ENCODE measurements at regions not wholly inside any gene's neighbourhood (a gene's known extent, or its start where the extent isn't known, plus 50 kb on each side); places are given as distances from the start of the nearest gene placed in this dataset.

GRCh38 chr15:46383978-46384377, 749.1 kb downstream of the SQOR start:
- Histone ChIP-seq H3K27me3 (ENCODE audit: control insufficient read depth in 2 of 2, insufficient read depth in 1 of 2, low read length in 1 of 2) (no peaks in the 10 kb centered on the region), H3K27ac (ENCODE audit: low read depth in 1 of 2, low read length in 1 of 2) (no peak overlapping the region), H3K4me3 (ENCODE audit: low read length in 2 of 2) (no peak overlapping the region), H3K4me1 (ENCODE audit: control insufficient read depth in 2 of 2, insufficient read depth in 2 of 2, low read length in 2 of 2) (no peaks in the 10 kb centered on the region), H3K9me3 (ENCODE audit: control insufficient read depth in 2 of 2, insufficient read depth in 1 of 2, low read length in 1 of 2) (no peaks in the 10 kb centered on the region), H3K36me3 (ENCODE audit: control insufficient read depth in 2 of 2, insufficient read depth in 2 of 2, low read length in 1 of 2) (no peaks in the 10 kb centered on the region)
- 74% methylated on average over 3 of the region's 3 CpGs for WGBS
- DNase-seq (ENCODE audit: low read depth in 6 of 9, low spot score in 9 of 9) = no peak

GRCh38 chr15:46386356-46386755, 751.5 kb downstream of the SQOR start:
- peaks cover 5 to 7% of the 10 kb centered on the region in 2 donors for H3K9me3 ChIP-seq (ENCODE audit: control insufficient read depth in 2 of 2, insufficient read depth in 1 of 2, low read length in 1 of 2)
- H3K27me3 ChIP-seq (ENCODE audit: control insufficient read depth in 2 of 2, insufficient read depth in 1 of 2, low read length in 1 of 2) = no peaks in the 10 kb centered on the region
- no peaks in the 10 kb centered on the region for H3K36me3 ChIP-seq (ENCODE audit: control insufficient read depth in 2 of 2, insufficient read depth in 2 of 2, low read length in 1 of 2)
- no peaks in the 10 kb centered on the region for H3K4me1 ChIP-seq (ENCODE audit: control insufficient read depth in 2 of 2, insufficient read depth in 2 of 2, low read length in 2 of 2)
- H3K4me3 ChIP-seq (ENCODE audit: low read length in 2 of 2) = no peak overlapping the region
- no peak overlapping the region for H3K27ac ChIP-seq (ENCODE audit: low read depth in 1 of 2, low read length in 1 of 2)
- 84% methylated on average over 1 of the region's 1 CpG for WGBS
- DNase-seq (ENCODE audit: low read depth in 6 of 9, low spot score in 9 of 9) = no peak

- Histone ChIP-seq H3K4me1 (ENCODE audit: control insufficient read depth in 2 of 2, insufficient read depth in 2 of 2, low read length in 2 of 2) (no peaks in the 10 kb centered on the region), H3K27me3 (ENCODE audit: control insufficient read depth in 2 of 2, insufficient read depth in 1 of 2, low read length in 1 of 2) (no peaks in the 10 kb centered on the region), H3K4me3 (ENCODE audit: low read length in 2 of 2) (no peak overlapping the region), H3K27ac (ENCODE audit: low read depth in 1 of 2, low read length in 1 of 2) (no peak overlapping the region), H3K9me3 (ENCODE audit: control insufficient read depth in 2 of 2, insufficient read depth in 1 of 2, low read length in 1 of 2) (peaks cover 5 to 10% of the 10 kb centered on the region in 2 donors), H3K36me3 (ENCODE audit: control insufficient read depth in 2 of 2, insufficient read depth in 2 of 2, low read length in 1 of 2) (no peaks in the 10 kb centered on the region)
- no peak for DNase-seq (ENCODE audit: low read depth in 6 of 9, low spot score in 9 of 9)
- WGBS = 92% methylated on average over 4 of the region's 4 CpGs
Observed at GRCh38 chr15:46389739-46390138, 754.9 kb downstream of the SQOR start.

- H3K9me3 ChIP-seq (ENCODE audit: control insufficient read depth in 2 of 2, insufficient read depth in 1 of 2, low read length in 1 of 2) = peaks cover 5 to 11% of the 10 kb centered on the region in 2 donors
- H3K36me3 ChIP-seq (ENCODE audit: control insufficient read depth in 2 of 2, insufficient read depth in 2 of 2, low read length in 1 of 2) = no peaks in the 10 kb centered on the region
- H3K27me3 ChIP-seq (ENCODE audit: control insufficient read depth in 2 of 2, insufficient read depth in 1 of 2, low read length in 1 of 2) = no peaks in the 10 kb centered on the region
- 85% methylated on average over 2 of the region's 2 CpGs for WGBS
- DNase-seq (ENCODE audit: low read depth in 6 of 9, low spot score in 9 of 9) = no peak
- no peak overlapping the region for H3K27ac ChIP-seq (ENCODE audit: low read depth in 1 of 2, low read length in 1 of 2)
- no peak overlapping the region for H3K4me3 ChIP-seq (ENCODE audit: low read length in 2 of 2)
- H3K4me1 ChIP-seq (ENCODE audit: control insufficient read depth in 2 of 2, insufficient read depth in 2 of 2, low read length in 2 of 2) = no peaks in the 10 kb centered on the region
Observed at GRCh38 chr15:46394463-46394862, 759.6 kb downstream of the SQOR start.

GRCh38 chr15:46408312-46408711, 773.5 kb downstream of the SQOR start:
- DNase-seq (ENCODE audit: low read depth in 6 of 9, low spot score in 9 of 9) = no peak
- Histone ChIP-seq H3K4me3 (ENCODE audit: low read length in 2 of 2) (no peak overlapping the region), H3K9me3 (ENCODE audit: control insufficient read depth in 2 of 2, insufficient read depth in 1 of 2, low read length in 1 of 2) (peaks cover 0 to 2% of the 10 kb centered on the region in 2 donors), H3K27ac (ENCODE audit: low read depth in 1 of 2, low read length in 1 of 2) (no peak overlapping the region), H3K4me1 (ENCODE audit: control insufficient read depth in 2 of 2, insufficient read depth in 2 of 2, low read length in 2 of 2) (no peaks in the 10 kb centered on the region), H3K36me3 (ENCODE audit: control insufficient read depth in 2 of 2, insufficient read depth in 2 of 2, low read length in 1 of 2) (no peaks in the 10 kb centered on the region), H3K27me3 (ENCODE audit: control insufficient read depth in 2 of 2, insufficient read depth in 1 of 2, low read length in 1 of 2) (no peaks in the 10 kb centered on the region)
- 98% methylated on average over 2 of the region's 2 CpGs for WGBS

- 77% methylated on average over 4 of the region's 4 CpGs for WGBS
- Histone ChIP-seq H3K4me3 (ENCODE audit: low read length in 2 of 2) (no peak overlapping the region), H3K27me3 (ENCODE audit: control insufficient read depth in 2 of 2, insufficient read depth in 1 of 2, low read length in 1 of 2) (no peaks in the 10 kb centered on the region), H3K4me1 (ENCODE audit: control insufficient read depth in 2 of 2, insufficient read depth in 2 of 2, low read length in 2 of 2) (no peaks in the 10 kb centered on the region), H3K36me3 (ENCODE audit: control insufficient read depth in 2 of 2, insufficient read depth in 2 of 2, low read length in 1 of 2) (no peaks in the 10 kb centered on the region), H3K9me3 (ENCODE audit: control insufficient read depth in 2 of 2, insufficient read depth in 1 of 2, low read length in 1 of 2) (peaks cover 0 to 2% of the 10 kb centered on the region in 2 donors), H3K27ac (ENCODE audit: low read depth in 1 of 2, low read length in 1 of 2) (no peak overlapping the region)
- no peak for DNase-seq (ENCODE audit: low read depth in 6 of 9, low spot score in 9 of 9)
Observed at GRCh38 chr15:46409841-46410301, 775.0 kb downstream of the SQOR start.

- H3K9me3 ChIP-seq (ENCODE audit: control insufficient read depth in 2 of 2, insufficient read depth in 1 of 2, low read length in 1 of 2) = no peaks in the 10 kb centered on the region
- H3K36me3 ChIP-seq (ENCODE audit: control insufficient read depth in 2 of 2, insufficient read depth in 2 of 2, low read length in 1 of 2) = no peaks in the 10 kb centered on the region
- H3K4me1 ChIP-seq (ENCODE audit: control insufficient read depth in 2 of 2, insufficient read depth in 2 of 2, low read length in 2 of 2) = no peaks in the 10 kb centered on the region
- no peak overlapping the region for H3K4me3 ChIP-seq (ENCODE audit: low read length in 2 of 2)
- H3K27me3 ChIP-seq (ENCODE audit: control insufficient read depth in 2 of 2, insufficient read depth in 1 of 2, low read length in 1 of 2) = no peaks in the 10 kb centered on the region
- no peak overlapping the region for H3K27ac ChIP-seq (ENCODE audit: low read depth in 1 of 2, low read length in 1 of 2)
- no peak for DNase-seq (ENCODE audit: low read depth in 6 of 9, low spot score in 9 of 9)
- 90% methylated on average over 2 of the region's 2 CpGs for WGBS
Observed at GRCh38 chr15:46410705-46411104, 775.9 kb downstream of the SQOR start.

GRCh38 chr15:46411900-46412299, 777.1 kb downstream of the SQOR start:
- Histone ChIP-seq H3K4me1 (ENCODE audit: control insufficient read depth in 2 of 2, insufficient read depth in 2 of 2, low read length in 2 of 2) (no peaks in the 10 kb centered on the region), H3K9me3 (ENCODE audit: control insufficient read depth in 2 of 2, insufficient read depth in 1 of 2, low read length in 1 of 2) (no peaks in the 10 kb centered on the region), H3K27me3 (ENCODE audit: control insufficient read depth in 2 of 2, insufficient read depth in 1 of 2, low read length in 1 of 2) (no peaks in the 10 kb centered on the region), H3K36me3 (ENCODE audit: control insufficient read depth in 2 of 2, insufficient read depth in 2 of 2, low read length in 1 of 2) (no peaks in the 10 kb centered on the region), H3K4me3 (ENCODE audit: low read length in 2 of 2) (no peak overlapping the region), H3K27ac (ENCODE audit: low read depth in 1 of 2, low read length in 1 of 2) (no peak overlapping the region)
- DNase-seq (ENCODE audit: low read depth in 6 of 9, low spot score in 9 of 9) = no peak
- WGBS = 93% methylated on average over 2 of the region's 2 CpGs

- no peak for DNase-seq (ENCODE audit: low read depth in 6 of 9, low spot score in 9 of 9)
- 96% methylated on average over 1 of the region's 1 CpG for WGBS
- Histone ChIP-seq H3K27me3 (ENCODE audit: control insufficient read depth in 2 of 2, insufficient read depth in 1 of 2, low read length in 1 of 2) (no peaks in the 10 kb centered on the region), H3K9me3 (ENCODE audit: control insufficient read depth in 2 of 2, insufficient read depth in 1 of 2, low read length in 1 of 2) (no peaks in the 10 kb centered on the region), H3K4me3 (ENCODE audit: low read length in 2 of 2) (no peak overlapping the region), H3K27ac (ENCODE audit: low read depth in 1 of 2, low read length in 1 of 2) (no peak overlapping the region), H3K4me1 (ENCODE audit: control insufficient read depth in 2 of 2, insufficient read depth in 2 of 2, low read length in 2 of 2) (no peaks in the 10 kb centered on the region), H3K36me3 (ENCODE audit: control insufficient read depth in 2 of 2, insufficient read depth in 2 of 2, low read length in 1 of 2) (no peaks in the 10 kb centered on the region)
Observed at GRCh38 chr15:46413799-46414198, 779.0 kb downstream of the SQOR start.

GRCh38 chr15:46416544-46416943, 781.7 kb downstream of the SQOR start:
- Histone ChIP-seq H3K27me3 (ENCODE audit: control insufficient read depth in 2 of 2, insufficient read depth in 1 of 2, low read length in 1 of 2) (no peaks in the 10 kb centered on the region), H3K27ac (ENCODE audit: low read depth in 1 of 2, low read length in 1 of 2) (no peak overlapping the region), H3K9me3 (ENCODE audit: control insufficient read depth in 2 of 2, insufficient read depth in 1 of 2, low read length in 1 of 2) (no peaks in the 10 kb centered on the region), H3K4me1 (ENCODE audit: control insufficient read depth in 2 of 2, insufficient read depth in 2 of 2, low read length in 2 of 2) (no peaks in the 10 kb centered on the region), H3K4me3 (ENCODE audit: low read length in 2 of 2) (no peak overlapping the region), H3K36me3 (ENCODE audit: control insufficient read depth in 2 of 2, insufficient read depth in 2 of 2, low read length in 1 of 2) (no peaks in the 10 kb centered on the region)
- DNase-seq (ENCODE audit: low read depth in 6 of 9, low spot score in 9 of 9) = no peak
- 68% methylated on average over 1 of the region's 1 CpG for WGBS

Measured in thymus (tissue), 11 donors.